BE2C (cell line): ENCODE measurements at regions not wholly inside any gene's neighbourhood (a gene's known extent, or its start where the extent isn't known, plus 50 kb on each side); places are given as distances from the start of the nearest gene placed in this dataset.

Experiments
- DNase-seq: peaks from one replicate; pipeline ENCODE4 v3.0.0-alpha.2; 2020
- H3K27me3 ChIP-seq: fragments of 250-450 bp; sonication (Bioruptor Pico); 2 replicates; pipeline ENCODE4 v1.5.1; 2020; ENCODE audit warnings: mild to moderate bottlenecking
- H3K36me3 ChIP-seq: fragments of 250-450 bp; sonication (Bioruptor Pico); 2 replicates; pipeline ENCODE4 v1.5.1; 2020; ENCODE audit warnings: mild to moderate bottlenecking
- H3K4me1 ChIP-seq: fragments of 250-450 bp; sonication (Bioruptor Pico); 2 replicates; pipeline ENCODE4 v1.5.1; 2020
- H3K4me3 ChIP-seq: 2 replicates; pipeline ENCODE4 v1.5.1; 2011; ENCODE audit warnings: low read depth, low read length
- H3K9me3 ChIP-seq: fragments of 250-450 bp; sonication (Bioruptor Pico); 2 replicates; pipeline ENCODE4 v1.5.1; 2020
- TF ChIP-seq, protein P1 (sequence below): IDR thresholded peaks from 2 replicates; pipeline ENCODE4 v1.5.1; 2012; ENCODE audit warnings: mild to moderate bottlenecking, low read depth, low read length

DNA sequence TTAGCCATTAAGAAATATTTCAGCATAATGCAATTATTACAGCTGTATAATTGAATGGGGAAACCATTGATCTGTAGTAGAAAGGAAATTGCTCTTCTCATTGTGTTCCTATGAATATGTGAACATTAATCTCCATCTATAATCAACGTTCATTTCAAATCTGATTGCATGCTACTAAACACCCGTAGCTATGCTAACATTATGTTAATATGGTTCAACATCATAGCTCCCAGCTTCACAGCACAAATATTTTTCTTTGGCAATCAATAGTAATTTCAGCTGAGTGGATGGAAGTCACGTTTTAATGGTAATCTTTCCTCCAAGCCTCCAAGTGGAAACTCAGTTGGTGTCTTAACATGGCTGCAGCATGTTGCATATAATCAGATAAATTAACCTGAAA lies 454.4 kb downstream of the MAFB start:
- Histone ChIP-seq H3K27me3 (no peaks in the 10 kb centered on the region), H3K4me1 (no peaks in the 10 kb centered on the region), H3K4me3 (no peak overlapping the region), H3K9me3 (no peaks in the 10 kb centered on the region), H3K36me3 (no peaks in the 10 kb centered on the region)
- TF ChIP-seq, protein P1, sequence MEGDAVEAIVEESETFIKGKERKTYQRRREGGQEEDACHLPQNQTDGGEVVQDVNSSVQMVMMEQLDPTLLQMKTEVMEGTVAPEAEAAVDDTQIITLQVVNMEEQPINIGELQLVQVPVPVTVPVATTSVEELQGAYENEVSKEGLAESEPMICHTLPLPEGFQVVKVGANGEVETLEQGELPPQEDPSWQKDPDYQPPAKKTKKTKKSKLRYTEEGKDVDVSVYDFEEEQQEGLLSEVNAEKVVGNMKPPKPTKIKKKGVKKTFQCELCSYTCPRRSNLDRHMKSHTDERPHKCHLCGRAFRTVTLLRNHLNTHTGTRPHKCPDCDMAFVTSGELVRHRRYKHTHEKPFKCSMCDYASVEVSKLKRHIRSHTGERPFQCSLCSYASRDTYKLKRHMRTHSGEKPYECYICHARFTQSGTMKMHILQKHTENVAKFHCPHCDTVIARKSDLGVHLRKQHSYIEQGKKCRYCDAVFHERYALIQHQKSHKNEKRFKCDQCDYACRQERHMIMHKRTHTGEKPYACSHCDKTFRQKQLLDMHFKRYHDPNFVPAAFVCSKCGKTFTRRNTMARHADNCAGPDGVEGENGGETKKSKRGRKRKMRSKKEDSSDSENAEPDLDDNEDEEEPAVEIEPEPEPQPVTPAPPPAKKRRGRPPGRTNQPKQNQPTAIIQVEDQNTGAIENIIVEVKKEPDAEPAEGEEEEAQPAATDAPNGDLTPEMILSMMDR, result no peak
- DNase-seq, result no peak

DNA sequence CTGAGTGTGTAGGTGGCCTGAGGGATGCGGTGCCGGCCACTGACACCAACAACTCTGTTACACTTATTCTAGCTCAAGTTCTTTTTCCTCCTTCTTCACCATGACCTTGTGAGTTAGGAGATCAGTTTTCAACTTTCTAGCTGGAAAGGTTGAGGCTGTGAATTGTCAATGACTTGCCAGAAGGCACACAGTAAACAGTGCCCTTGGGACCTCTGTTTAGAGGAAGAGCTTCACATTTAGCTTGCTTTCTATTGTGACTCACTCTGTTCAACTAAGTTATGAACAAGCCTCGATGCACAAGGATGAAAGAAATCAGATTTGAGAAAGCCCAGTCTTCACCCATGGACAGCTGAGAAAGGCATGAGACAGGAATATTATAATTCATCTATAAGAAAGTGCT lies 455.6 kb downstream of the MAFB start:
- TF ChIP-seq, protein P1, result no peak
- no peaks in the 10 kb centered on the region for H3K27me3 ChIP-seq
- no peak for DNase-seq

DNA sequence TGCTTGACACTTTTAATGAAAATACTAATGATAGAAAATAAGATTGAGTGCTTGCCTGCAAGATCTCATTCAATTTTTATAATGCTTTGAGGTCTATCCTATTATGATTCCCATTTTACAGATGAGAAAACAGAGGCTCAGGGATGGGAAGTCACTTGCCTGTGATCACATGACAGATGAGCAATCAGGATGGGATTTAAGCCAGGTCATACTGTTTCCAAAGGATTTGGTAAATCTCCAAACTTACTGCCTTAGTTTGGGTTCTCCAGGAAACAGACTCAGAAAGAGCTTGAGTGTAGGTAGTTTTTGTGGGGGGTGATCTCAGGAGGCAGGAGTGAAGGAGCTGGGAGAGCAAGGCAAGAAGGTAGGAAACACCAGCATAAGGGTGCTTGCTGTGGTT lies 456.3 kb downstream of the MAFB start:
- Histone ChIP-seq H3K4me3 (no peak overlapping the region), H3K9me3 (no peaks in the 10 kb centered on the region), H3K27me3 (no peaks in the 10 kb centered on the region), H3K36me3 (no peaks in the 10 kb centered on the region), H3K4me1 (no peaks in the 10 kb centered on the region)
- TF ChIP-seq, protein P1, result no peak
- no peak for DNase-seq

More for the DNA sequence above, 455.6 kb downstream of the MAFB start:
- Histone ChIP-seq H3K36me3 (no peaks in the 10 kb centered on the region), H3K4me1 (no peaks in the 10 kb centered on the region), H3K9me3 (no peaks in the 10 kb centered on the region), H3K4me3 (no peak overlapping the region)

DNA sequence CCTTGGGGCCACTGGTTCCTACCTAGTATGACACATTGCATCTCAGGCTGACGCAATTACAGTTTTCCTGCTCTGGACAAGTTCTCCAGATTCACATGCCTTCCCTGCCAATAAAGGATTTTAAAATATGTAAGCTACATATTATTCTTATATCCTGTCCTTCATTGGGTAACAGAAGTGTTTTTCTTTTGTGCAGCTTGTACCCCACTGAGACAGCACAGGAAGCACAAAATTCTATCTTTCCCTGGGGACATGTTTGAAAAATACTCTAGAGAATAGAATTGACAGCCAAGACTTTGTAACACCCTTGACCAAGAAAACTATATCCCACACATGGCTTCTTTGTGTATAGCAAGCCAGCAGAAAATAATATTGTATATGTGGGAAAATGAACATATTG lies 456.8 kb downstream of the MAFB start:
- no peaks in the 10 kb centered on the region for H3K27me3 ChIP-seq
- no peak overlapping the region for H3K4me3 ChIP-seq
- no peaks in the 10 kb centered on the region for H3K9me3 ChIP-seq
- DNase-seq, result no peak
- H3K4me1 ChIP-seq, result no peaks in the 10 kb centered on the region
- no peaks in the 10 kb centered on the region for H3K36me3 ChIP-seq
- TF ChIP-seq, protein P1, result no peak

DNA sequence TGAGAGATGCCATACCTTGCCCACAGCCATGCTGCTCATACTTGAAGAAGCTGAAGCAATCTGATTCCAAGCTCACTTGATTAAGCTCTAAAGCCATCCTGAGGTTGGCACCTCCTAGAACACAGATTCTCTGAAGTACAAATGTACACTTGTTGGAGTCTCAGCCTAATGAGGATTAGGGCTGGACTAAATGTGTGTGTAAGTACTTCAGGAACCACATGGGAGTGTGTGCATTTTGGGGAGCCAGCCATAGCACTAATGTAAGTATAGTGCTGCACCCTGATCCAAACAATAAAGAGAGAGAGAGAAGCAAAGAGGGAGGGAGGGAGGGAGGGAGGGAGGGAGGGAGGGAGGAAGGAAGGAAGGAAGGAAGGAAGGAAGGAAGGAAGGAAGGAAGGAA lies 458.6 kb downstream of the MAFB start:
- TF ChIP-seq, protein P1, result no peak
- H3K36me3 ChIP-seq, result no peaks in the 10 kb centered on the region
- no peaks in the 10 kb centered on the region for H3K27me3 ChIP-seq
- no peaks in the 10 kb centered on the region for H3K9me3 ChIP-seq
- H3K4me3 ChIP-seq, result no peak overlapping the region
- no peaks in the 10 kb centered on the region for H3K4me1 ChIP-seq
- DNase-seq, result no peak

DNA sequence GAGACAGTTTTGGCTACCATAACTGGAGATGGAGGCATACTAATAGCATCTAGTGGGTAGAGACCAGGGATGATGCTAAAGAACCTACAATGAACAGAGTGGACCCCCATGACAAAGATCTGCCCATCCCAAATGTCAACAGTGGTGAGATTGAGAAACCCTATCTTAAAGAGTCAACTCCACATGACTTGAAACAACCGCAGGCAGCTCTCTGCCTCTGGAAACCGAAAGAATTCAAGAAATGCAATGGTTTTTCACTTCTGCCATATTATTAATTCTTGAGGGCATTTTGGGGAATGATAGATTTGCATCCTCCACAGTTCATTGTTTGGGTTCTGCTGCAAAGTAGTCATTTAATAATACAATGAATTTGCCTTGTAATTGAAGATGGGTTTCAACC lies 463.4 kb downstream of the MAFB start:
- H3K27me3 ChIP-seq, result no peaks in the 10 kb centered on the region
- no peaks in the 10 kb centered on the region for H3K4me1 ChIP-seq
- no peak for DNase-seq
- TF ChIP-seq, protein P1, result no peak
- H3K9me3 ChIP-seq, result no peaks in the 10 kb centered on the region; the same call in 1 of the 2 replicates
- H3K36me3 ChIP-seq, result no peaks in the 10 kb centered on the region
- H3K4me3 ChIP-seq, result no peak overlapping the region
